ENCODE measurements at regions not wholly inside any gene's neighbourhood (a gene's known extent, or its start where the extent isn't known, plus 50 kb on each side); places are given as distances from the start of the nearest gene placed in this dataset.

GRCh38 chr4:37757761-37758160, 68.7 kb upstream of the PGM2 start:
- no peak for DNase-seq (ENCODE audit: low spot score in 2 of 2)
- H3K4me3 ChIP-seq, result no peak overlapping the region
- no peaks in the 10 kb centered on the region for H3K9me3 ChIP-seq
- H3K27ac ChIP-seq, result peak overlapping the region in 1 of 2 donors; percentile 15
- H3K4me1 ChIP-seq, result peaks cover 3 to 4% of the 10 kb centered on the region in 2 donors
- no peak for TF ChIP-seq CTCF (IDR thresholded peaks at IDR 0.05)
- no peaks in the 10 kb centered on the region for H3K36me3 ChIP-seq
- no peaks in the 10 kb centered on the region for H3K27me3 ChIP-seq
- intact Hi-C loops (cut with DNase I), result no loop called here

GRCh38 chr4:37757121-37757520, 69.4 kb upstream of the PGM2 start:
- TF ChIP-seq CTCF (IDR thresholded peaks at IDR 0.05), result no peak
- peaks cover 3 to 4% of the 10 kb centered on the region in 2 donors for H3K4me1 ChIP-seq
- H3K27me3 ChIP-seq, result no peaks in the 10 kb centered on the region
- no peaks in the 10 kb centered on the region for H3K9me3 ChIP-seq
- intact Hi-C loops (cut with DNase I), result no loop called here
- no peak for DNase-seq (ENCODE audit: low spot score in 2 of 2)
- H3K27ac ChIP-seq, result no peak overlapping the region
- no peaks in the 10 kb centered on the region for H3K36me3 ChIP-seq
- H3K4me3 ChIP-seq, result no peak overlapping the region

DNA sequence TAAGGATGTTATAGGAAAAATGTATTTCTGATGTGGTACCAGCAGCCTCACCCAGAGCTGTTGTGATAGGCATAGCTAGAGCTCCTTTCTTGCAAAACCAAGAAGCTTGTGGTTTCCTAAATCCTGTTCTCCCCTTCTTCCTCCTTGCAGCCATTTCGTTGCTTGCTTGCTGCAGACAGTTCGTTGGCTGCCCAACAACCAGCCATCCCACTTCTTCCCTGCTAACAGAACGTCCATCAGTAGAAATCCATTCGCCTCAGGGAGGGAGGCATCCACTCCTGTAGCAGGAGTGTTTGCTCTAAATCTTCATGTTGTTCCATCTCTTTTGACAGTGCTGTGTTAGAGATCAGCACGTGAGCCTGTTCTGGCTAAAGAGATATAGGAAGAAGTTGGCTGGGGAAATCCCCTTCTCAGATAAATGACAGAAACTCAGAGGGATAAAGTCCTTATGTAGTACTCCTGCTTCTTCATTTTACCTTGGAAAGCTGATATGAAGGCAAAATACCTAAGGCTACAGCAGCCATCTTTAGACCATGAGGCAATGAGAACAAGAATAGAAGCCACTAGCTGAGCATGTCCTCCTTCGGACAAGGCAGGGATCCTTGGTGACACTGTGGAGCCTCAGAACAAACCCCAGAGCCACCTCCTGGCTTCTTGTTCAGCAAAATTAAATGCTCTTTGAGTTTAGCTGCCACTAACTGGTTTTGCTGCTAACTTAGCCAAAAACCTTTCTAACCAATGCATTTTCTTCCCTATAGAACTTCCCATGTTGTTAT, 68.4 kb upstream of the RELL1 start:
- no peaks in the 10 kb centered on the region for H3K36me3 ChIP-seq
- intact Hi-C loops (cut with DNase I), result no loop called here
- H3K9me3 ChIP-seq, result no peaks in the 10 kb centered on the region
- peaks cover 3 to 4% of the 10 kb centered on the region in 2 donors for H3K4me1 ChIP-seq
- H3K27me3 ChIP-seq, result no peaks in the 10 kb centered on the region
- TF ChIP-seq CTCF (IDR thresholded peaks at IDR 0.05), result no peak
- no peak overlapping the region for H3K27ac ChIP-seq
- H3K4me3 ChIP-seq, result no peak overlapping the region
- DNase-seq (ENCODE audit: low spot score in 2 of 2), result no peak

- Histone ChIP-seq H3K27ac (no peak overlapping the region), H3K9me3 (no peaks in the 10 kb centered on the region), H3K4me3 (no peak overlapping the region), H3K36me3 (no peaks in the 10 kb centered on the region), H3K27me3 (no peaks in the 10 kb centered on the region), H3K4me1 (no peaks in the 10 kb centered on the region)
- TF ChIP-seq CTCF (IDR thresholded peaks at IDR 0.05), result no peak
- intact Hi-C loops (cut with DNase I), result no loop called here
- no peak for DNase-seq (ENCODE audit: low spot score in 2 of 2)
Observed at GRCh38 chr4:37749398-37749988, 63.3 kb upstream of the RELL1 start.

DNA sequence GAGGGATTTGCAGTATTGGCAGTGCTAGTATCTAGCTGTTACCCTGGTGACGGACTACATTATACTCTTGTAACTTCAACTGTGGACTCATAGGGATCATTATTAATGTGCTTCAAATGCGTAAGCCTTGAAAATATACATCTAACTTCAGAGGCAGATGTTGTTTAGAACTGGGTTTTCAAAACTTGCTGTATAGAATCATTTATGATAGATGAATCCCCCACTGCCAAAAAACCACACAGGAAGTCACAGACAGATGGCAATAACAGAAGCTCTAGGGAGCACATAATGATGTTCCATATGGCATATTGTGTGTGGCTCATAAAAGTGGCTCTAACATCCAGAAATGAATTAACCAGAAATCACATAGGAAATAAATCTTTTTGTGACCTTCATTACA, 62.3 kb upstream of the RELL1 start:
- no peak for TF ChIP-seq CTCF (IDR thresholded peaks at IDR 0.05)
- H3K27ac ChIP-seq, result no peak overlapping the region
- H3K27me3 ChIP-seq, result no peaks in the 10 kb centered on the region
- no peaks in the 10 kb centered on the region for H3K9me3 ChIP-seq
- no peaks in the 10 kb centered on the region for H3K4me1 ChIP-seq
- intact Hi-C loops (cut with DNase I), result no loop called here
- DNase-seq (ENCODE audit: low spot score in 2 of 2), result no peak
- no peak overlapping the region for H3K4me3 ChIP-seq
- H3K36me3 ChIP-seq, result no peaks in the 10 kb centered on the region
